Embryonic facial prominence (tissue), 1 donor: ENCODE measurements at regions not wholly inside any gene's neighbourhood (a gene's known extent, or its start where the extent isn't known, plus 50 kb on each side); places are given as distances from the start of the nearest gene placed in this dataset.

Experiments used
- DNase-seq: peaks from one replicate; pipeline ENCODE4 v3.0.0-alpha.2; 2016; ENCODE audit errors: extremely low spot score

DNA sequence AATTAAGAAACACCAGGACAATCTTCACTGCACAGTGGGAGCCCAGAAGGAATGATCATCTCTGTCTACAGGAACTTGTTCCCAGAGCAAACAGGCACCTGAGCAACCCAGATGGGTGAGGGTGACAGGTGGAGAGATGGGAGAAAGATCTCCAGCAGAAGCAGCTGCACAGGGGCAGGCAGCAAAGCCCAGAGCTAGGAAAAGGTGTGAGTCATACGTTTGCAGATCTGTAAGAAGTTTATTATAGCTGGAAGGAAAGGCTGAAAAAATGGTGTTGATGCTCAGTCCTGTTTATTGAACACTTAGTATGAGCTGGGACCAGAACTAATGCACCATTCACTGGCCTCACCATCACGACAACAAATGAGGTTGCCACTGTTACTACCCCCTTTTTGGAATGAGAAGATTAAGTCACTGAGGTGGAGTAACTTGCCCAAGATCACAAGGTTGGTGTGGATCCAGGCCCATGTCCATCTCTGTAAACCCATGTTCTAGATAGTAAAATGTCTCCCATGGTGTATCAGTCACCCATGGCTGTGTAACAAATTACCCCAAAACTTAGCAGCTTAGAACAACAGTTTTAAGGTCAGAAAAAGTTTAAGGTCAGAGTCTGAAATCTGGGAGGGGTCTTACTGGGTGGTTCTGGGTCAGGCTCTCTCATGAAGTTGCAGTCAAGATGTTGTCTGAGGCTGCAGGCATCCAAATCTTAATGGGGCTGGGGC lies 506.9 kb downstream of the RPS24 start:
- no peak for DNase-seq

DNA sequence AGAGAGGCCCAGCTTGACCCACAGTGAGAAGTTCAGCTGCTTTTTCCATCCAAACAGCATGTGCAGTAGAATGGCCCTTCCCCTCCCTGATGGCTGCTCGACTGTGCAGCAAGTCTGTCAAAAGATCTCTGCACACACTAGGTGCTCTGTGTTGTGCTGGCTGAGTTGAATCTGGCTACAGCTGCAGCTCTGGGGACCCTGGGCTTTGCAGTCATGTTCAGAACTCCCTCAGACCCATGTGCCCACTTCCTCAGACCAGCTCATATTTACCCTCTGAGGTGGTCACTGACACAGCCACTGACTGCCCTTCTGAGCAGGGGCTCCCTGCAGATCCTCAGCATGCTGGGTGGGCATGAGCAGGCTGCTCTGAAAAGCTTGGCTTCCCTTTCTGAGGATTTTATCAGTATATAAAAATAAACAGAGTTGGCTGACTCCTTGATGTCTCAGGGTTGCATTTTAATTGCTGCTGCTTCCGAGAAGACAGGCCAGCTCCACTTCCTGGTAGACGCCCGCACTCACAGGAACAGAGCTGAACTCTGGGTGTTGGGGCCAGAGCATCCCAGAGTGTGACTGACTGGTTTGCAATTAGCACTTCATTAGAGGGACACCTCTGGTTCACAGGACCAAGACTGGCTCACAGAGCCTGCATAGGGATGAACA lies 507.9 kb downstream of the RPS24 start:
- DNase-seq, result no peak

- DNase-seq, result no peak
These were observed 508.5 kb downstream of the RPS24 start for GRCh38 chr10:78542141-78542489.

- DNase-seq, result no peak
These were observed 508.9 kb downstream of the RPS24 start for GRCh38 chr10:78542521-78542920.

DNA sequence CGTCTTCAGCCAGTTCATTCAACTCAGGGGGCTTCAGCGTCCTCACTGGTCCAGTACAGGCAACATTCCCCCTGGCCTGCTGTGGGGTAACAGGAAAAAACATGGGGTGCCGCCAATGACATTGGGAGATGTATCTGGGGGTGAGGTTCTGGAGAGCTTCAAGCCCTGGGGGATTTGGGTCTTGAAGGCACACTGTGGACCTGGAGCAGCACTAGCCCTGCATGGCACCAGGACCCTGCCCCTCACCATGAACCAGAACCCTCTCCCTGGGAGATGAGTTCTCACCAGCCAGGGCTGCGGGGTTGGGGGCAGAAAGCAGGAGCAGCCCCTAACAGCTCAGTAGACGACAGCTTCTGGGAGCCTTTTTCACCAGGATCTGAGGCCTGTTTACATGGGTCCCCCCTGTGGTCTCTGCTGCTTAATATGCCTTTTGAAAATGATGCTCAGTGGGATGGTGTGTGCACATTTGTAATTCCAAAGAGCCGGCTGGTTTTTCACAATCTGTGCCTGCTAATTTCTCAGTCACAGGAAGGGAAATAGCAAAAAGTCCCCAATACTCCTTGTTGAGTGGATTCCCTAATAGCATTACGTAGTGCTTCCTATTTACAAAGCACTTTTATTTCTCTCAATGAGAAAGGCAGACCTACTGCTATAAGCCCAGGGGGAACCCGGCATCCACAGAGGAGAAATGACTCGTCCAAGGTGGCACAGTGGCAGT lies 509.5 kb downstream of the RPS24 start:
- no peak for DNase-seq

DNA sequence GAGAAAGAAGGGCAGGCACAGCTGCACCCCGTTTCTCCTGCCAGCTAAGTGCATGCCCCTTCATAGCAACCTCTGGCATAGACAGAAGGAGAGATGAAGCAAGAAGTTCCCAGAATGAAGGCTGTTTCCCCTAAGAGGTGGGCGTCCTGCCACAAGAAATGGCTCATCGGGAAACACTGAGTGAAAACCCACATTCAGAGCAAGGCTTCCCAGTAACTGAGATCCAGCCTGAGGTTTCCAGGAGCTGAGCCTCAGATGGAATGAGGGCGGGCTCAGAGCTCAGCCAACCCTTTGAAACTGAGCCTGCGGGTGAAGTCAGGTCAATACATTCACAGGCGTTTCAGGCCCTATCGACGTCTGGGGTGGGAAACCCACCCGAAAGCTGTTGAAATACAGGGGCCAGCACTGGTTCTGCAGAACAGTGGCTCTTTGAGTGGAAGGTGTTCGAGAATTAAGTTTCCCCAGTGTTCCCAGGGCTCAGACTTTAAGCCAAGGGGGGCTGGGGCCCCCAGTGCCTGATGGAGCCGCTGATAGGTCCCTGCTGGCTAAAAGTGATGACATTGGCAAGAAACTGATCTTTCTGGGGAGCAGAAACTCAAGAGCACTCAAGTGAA lies 510.2 kb downstream of the RPS24 start:
- peak; percentile 67 for DNase-seq

DNA sequence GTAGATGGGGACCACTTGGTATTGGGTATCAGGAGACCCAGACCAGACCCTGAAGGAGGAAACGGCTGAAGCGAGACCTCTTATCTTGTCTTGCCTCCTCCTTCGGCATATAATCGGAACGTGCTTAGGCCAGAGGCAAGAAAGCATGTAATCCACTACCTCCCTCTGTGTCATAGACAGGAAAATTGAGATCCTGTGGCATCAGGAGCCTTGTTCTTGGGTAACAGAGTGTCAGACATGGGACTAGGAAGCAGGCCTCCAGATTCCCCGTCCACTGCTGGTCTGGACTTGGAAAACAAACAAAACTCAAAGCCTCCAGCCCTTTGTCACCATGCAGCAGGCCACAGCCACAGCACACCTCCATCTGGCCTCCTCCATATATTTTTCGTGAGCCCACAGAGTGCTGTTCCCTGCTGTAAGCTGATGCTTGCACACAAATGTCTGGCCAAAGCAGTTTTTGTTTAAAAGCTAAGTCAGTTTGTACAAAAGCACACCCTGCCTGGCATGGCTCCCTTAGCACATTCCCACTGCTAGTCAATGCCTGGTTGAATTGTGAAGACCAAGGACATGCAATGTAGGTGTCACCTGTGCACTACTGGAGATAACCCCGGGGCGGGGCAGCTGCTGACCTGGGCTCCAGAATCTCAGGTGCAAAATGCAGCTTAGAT lies 510.9 kb downstream of the RPS24 start:
- no peak for DNase-seq

GRCh38 chr10:78545756-78546155 lies 512.1 kb downstream of the RPS24 start:
- DNase-seq, result no peak

- no peak for DNase-seq
These were observed 513.7 kb downstream of the RPS24 start for GRCh38 chr10:78547397-78547796.

GRCh38 chr10:78547905-78548304 lies 514.2 kb downstream of the RPS24 start:
- DNase-seq, result no peak

DNA sequence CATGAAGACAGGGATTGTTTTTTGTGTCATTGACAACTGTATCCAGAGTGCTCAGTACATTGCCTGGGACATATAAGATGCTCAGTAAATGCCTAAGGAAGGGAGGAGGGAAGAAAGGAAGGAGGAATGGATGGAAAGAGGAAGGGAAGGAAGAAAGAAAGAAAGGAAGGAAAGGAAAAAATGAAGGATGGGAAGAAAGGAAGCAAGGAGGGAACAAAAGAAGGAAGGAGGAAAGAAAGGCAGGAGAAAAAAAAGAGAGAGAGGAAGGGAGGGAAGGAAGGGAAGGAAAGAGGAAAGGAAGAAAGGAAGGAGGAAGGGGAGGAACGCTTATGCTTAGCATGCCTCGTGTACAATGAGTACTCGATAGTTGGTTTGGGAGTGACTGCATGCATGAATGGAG lies 514.7 kb downstream of the RPS24 start:
- no peak for DNase-seq

- DNase-seq, result no peak
These were observed 515.7 kb downstream of the RPS24 start for GRCh38 chr10:78549140-78549935.

DNA sequence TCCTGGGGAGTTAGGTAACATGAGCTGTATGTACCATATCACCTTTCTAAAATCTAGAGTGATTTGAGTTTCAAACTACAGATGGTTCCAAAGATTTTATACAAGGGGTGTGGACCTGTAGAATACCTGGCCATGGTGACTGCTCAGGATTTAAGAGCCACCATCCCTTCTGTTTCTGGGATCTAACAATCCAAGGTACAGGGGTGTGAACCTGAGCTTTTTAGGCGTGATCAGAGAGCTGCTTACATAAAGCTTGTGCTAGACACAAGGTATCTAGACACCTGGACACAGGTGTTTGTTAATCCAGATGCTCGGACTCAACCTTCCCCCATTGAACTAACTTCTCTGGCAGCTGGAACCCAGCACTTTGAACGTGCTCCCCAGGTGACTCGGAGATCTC lies 516.4 kb downstream of the RPS24 start:
- no peak for DNase-seq

DNA sequence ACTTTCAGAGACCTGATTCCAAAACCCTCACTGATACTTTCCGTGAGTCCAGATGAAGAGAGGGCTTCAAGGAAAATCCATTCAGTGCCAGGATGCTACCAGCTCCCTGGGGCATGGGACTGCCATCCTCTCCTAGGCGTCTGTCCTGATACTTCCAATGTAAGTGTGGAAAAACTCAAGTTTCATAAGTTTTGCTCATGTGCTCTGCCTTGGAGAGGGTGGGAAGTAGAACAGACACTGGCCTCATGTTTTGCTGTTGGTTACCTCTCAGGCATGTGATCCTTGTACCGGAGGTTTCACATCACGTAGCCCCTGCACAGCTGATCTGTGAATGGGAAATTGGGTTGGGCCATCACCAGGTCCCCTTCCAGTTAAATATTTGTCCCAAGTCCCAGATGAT lies 517.1 kb downstream of the RPS24 start:
- DNase-seq, result no peak

- no peak for DNase-seq
These were observed 517.4 kb upstream of the ZMIZ1 start for GRCh38 chr10:78551184-78552005.

DNA sequence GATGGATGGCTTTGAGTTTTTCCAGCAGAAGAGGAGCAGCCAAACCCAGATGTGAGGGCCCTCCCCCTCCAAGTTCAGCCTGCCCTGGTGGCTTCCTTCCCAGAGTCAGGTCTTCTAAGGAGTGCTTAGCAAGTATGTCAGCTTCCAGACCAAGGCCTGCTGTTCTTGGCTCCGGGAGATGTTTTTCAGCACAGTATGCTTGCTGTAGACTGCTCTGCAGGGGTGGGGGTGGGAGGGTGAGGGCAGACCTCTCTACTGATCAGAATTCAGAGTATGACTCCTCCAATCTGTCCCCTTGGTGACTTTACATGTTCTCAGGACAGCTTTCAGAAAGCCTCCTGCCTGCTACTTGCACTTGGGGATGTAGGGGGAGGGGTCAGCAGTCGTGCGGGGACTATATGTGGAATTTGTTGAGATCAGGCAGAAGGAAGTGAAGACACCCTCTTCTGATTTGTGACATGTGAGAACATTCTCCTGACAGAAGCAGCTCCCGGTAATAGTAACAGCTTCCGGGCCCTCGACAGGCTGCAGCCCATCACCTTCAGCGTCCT lies 516.4 kb upstream of the ZMIZ1 start:
- no peak for DNase-seq

GRCh38 chr10:78553792-78554191 lies 515.0 kb upstream of the ZMIZ1 start:
- no peak for DNase-seq

DNA sequence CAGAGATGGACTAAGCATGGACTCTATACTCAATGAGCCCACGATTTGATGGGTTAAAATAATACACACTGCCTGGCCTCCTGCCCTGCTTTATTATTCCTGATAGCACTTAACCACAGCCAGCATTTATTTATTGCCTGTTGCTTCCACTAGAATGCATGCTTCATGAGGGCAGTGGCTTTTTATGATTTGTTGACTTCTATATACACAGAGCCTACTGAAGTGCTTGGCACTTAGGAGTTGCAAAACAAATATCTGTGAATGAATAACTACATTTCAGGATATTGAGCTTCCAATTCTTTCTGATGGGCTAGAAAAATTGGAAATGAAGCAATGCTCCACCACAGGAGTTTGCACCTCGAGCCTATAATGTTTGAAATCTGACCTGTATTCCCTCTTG lies 513.6 kb upstream of the ZMIZ1 start:
- no peak for DNase-seq

- no peak for DNase-seq
These were observed 511.9 kb upstream of the ZMIZ1 start for GRCh38 chr10:78556705-78557432.
